ENCODE measurements at regions not wholly inside any gene's neighbourhood (a gene's known extent, or its start where the extent isn't known, plus 50 kb on each side); places are given as distances from the start of the nearest gene placed in this dataset.
A peak's percentile ranks its signal among the peaks of the same experiment; 100 is the strongest.

DNA sequence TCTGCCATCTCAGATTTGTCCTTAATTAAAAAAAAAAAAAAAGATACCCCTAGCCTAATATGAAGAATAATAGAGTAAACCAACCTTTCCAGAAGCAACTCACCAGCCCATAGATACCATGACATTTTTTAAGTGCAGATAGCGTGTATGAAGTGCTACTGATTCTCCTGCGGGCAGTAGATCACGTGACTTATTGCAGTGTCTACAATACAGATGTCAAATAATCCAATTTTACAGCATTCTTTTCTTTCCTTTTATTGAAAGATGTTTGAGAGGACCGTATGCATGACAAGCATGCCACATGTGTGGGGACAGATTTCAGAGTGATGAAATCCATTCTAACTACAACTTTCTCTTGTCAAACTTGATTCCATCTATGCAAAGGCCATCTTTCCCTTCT is 232.9 kb upstream of the SP4 start:
- no peak overlapping the region for H3K4me3 ChIP-seq

More for the DNA sequence above, 232.9 kb upstream of the SP4 start:
- no peaks in the 10 kb centered on the region for H3K36me3 ChIP-seq (ENCODE audit: control insufficient read depth in 2 of 2, insufficient read depth in 2 of 2, low read length in 1 of 2)
- ChIA-PET CTCF (interaction anchor here (1.3 kb wide), 1 partner anchor 10 kb away, joined by 3 read pairs; no protein-coding TSS in a partner anchor), POLR2A (no interaction called here), RAD21 (ENCODE audit: unreplicated experiment) (no interaction called here), SMC1A (ENCODE audit: uncharacterized antibody, unreplicated experiment) (no interaction called here)
- H3K27me3 ChIP-seq (replicated peaks in 1 of 2; ENCODE audit: control insufficient read depth in 2 of 2, insufficient read depth in 2 of 2, low read length in 1 of 2), result no peaks in the 10 kb centered on the region
- WGBS (ENCODE audit: insufficient coverage, insufficient replicate concordance, low lambda C conversion rate, missing lambda C conversion rate), result 35% methylated on average over 4 of the region's 4 CpGs
- in situ Hi-C loops (cut with MboI), result no loop called here
- H3K9me3 ChIP-seq (replicated peaks; ENCODE audit: control insufficient read depth, insufficient read depth, low read length), result no peaks in the 10 kb centered on the region
- H3K4me2 ChIP-seq (ENCODE audit: control insufficient read depth, insufficient read depth), result no peak overlapping the region
- no peak overlapping the region for H3K9ac ChIP-seq (ENCODE audit: control insufficient read depth, insufficient read depth, low read length)
- H2AFZ ChIP-seq (ENCODE audit: control insufficient read depth, low read depth, low read length), result no peak overlapping the region
- FAIRE-seq (no peak), DNase-seq (ENCODE audit: low read depth, low spot score) (no peak), ATAC-seq (no peak)
- no peaks in the 10 kb centered on the region for H4K20me1 ChIP-seq (ENCODE audit: control insufficient read depth, insufficient read depth)
- TF ChIP-seq, protein P1, sequence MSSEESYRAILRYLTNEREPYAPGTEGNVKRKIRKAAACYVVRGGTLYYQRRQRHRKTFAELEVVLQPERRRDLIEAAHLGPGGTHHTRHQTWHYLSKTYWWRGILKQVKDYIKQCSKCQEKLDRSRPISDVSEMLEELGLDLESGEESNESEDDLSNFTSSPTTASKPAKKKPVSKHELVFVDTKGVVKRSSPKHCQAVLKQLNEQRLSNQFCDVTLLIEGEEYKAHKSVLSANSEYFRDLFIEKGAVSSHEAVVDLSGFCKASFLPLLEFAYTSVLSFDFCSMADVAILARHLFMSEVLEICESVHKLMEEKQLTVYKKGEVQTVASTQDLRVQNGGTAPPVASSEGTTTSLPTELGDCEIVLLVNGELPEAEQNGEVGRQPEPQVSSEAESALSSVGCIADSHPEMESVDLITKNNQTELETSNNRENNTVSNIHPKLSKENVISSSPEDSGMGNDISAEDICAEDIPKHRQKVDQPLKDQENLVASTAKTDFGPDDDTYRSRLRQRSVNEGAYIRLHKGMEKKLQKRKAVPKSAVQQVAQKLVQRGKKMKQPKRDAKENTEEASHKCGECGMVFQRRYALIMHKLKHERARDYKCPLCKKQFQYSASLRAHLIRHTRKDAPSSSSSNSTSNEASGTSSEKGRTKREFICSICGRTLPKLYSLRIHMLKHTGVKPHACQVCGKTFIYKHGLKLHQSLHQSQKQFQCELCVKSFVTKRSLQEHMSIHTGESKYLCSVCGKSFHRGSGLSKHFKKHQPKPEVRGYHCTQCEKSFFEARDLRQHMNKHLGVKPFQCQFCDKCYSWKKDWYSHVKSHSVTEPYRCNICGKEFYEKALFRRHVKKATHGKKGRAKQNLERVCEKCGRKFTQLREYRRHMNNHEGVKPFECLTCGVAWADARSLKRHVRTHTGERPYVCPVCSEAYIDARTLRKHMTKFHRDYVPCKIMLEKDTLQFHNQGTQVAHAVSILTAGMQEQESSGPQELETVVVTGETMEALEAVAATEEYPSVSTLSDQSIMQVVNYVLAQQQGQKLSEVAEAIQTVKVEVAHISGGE (CRISPR knock-in tag; IDR thresholded peaks at IDR 0.05), result peak; percentile 20; the same call in 1 of the 2 replicates
- TF ChIP-seq RAD51 (IDR thresholded peaks at IDR 0.05) (peak; percentile 59; the same call in 1 of the 2 replicates), KDM1A (IDR thresholded peaks at IDR 0.05; ENCODE audit: borderline replicate concordance) (no peak)
- TF ChIP-seq, protein P2, sequence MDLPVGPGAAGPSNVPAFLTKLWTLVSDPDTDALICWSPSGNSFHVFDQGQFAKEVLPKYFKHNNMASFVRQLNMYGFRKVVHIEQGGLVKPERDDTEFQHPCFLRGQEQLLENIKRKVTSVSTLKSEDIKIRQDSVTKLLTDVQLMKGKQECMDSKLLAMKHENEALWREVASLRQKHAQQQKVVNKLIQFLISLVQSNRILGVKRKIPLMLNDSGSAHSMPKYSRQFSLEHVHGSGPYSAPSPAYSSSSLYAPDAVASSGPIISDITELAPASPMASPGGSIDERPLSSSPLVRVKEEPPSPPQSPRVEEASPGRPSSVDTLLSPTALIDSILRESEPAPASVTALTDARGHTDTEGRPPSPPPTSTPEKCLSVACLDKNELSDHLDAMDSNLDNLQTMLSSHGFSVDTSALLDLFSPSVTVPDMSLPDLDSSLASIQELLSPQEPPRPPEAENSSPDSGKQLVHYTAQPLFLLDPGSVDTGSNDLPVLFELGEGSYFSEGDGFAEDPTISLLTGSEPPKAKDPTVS (IDR thresholded peaks at IDR 0.05; ENCODE audit: low read depth, low read length), result no peak
- TF ChIP-seq, protein P3, sequence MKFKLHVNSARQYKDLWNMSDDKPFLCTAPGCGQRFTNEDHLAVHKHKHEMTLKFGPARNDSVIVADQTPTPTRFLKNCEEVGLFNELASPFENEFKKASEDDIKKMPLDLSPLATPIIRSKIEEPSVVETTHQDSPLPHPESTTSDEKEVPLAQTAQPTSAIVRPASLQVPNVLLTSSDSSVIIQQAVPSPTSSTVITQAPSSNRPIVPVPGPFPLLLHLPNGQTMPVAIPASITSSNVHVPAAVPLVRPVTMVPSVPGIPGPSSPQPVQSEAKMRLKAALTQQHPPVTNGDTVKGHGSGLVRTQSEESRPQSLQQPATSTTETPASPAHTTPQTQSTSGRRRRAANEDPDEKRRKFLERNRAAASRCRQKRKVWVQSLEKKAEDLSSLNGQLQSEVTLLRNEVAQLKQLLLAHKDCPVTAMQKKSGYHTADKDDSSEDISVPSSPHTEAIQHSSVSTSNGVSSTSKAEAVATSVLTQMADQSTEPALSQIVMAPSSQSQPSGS (IDR thresholded peaks at IDR 0.05; ENCODE audit: low read length), result no peak
- intact Hi-C loops (cut with micrococcal nuclease; ENCODE audit: unreplicated experiment), result no loop called here
- no peaks in the 10 kb centered on the region for H3K79me2 ChIP-seq (ENCODE audit: control insufficient read depth, insufficient read depth, low read length)
- BruUV-seq (replicated peaks), result no TSS peak
- no peak overlapping the region for H3K27ac ChIP-seq (ENCODE audit: control insufficient read depth, insufficient read depth)
- no peaks in the 10 kb centered on the region for H3K4me1 ChIP-seq (ENCODE audit: control insufficient read depth, insufficient read depth, low read length)
